Lower leg skin (tissue), 4 donors: ENCODE measurements at regions not wholly inside any gene's neighbourhood (a gene's known extent, or its start where the extent isn't known, plus 50 kb on each side); places are given as distances from the start of the nearest gene placed in this dataset.

Source experiments
- DNase-seq, 2 donors: peaks; one replicate each; pipeline ENCODE4 v3.0.0-alpha.2; 2019; ENCODE audit warnings: low spot score in 2 of 2
- H3K4me3 ChIP-seq: fragments of 200-600 bp; sonication (generic); 2 replicates; pipeline ENCODE4 v1.5.1; 2017; ENCODE audit warnings: mild to moderate bottlenecking, low read depth; ENCODE audit not compliant: poor library complexity, severe bottlenecking
- POLR2A ChIP-seq, 2 donors: fragments of 450-650 bp; IDR thresholded peaks; one replicate each; pipeline ENCODE4 v1.6.1; 2016 to 2017; ENCODE audit warnings: antibody characterized with exemption in 2 of 2, mild to moderate bottlenecking in 1 of 2, moderate library complexity in 1 of 2
- WGBS, 2 donors: methylation state at CpG; one replicate each; pipeline ENCODE4 v1.1.5; 2018; 5-methylcytosine and 5-hydroxymethylcytosine counted together
- intact Hi-C: fragments of 100-400 bp; cut with DNase I; formaldehyde crosslinking; loops from one replicate; pipeline ENCODE4 v1.15.0; 2023; ENCODE audit warnings: low total_unique reads
- TF ChIP-seq, protein P1 (sequence below), 3 donors: fragments of 450-650 bp; IDR thresholded peaks; one replicate each; pipeline ENCODE4 v1.5.1; 2016; ENCODE audit warnings: antibody characterized with exemption in 3 of 3, mild to moderate bottlenecking in 3 of 3, moderate library complexity in 2 of 3

DNA sequence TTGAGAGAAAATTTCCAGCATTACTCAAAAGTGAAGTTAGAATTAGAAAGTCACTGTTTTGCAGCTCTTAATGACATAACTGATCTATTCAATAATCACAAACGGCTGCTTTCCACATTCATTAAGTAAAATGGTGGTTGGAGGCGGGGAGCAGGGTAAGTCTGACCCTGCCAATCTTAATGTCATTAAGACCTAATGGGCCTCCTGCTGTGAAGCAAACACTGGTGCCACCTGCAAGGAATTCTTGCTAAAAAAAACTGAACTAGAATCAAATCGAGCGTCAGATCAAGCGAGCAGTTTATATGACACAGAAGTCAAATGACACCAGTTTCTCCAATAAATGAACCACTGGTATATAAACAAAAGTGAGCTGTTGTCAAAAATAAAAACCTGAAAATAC lies 351.5 kb downstream of the BRD1 start:
- WGBS, 2 donors: 76 to 82% methylated on average over 5 of the region's 5 CpGs
- DNase-seq: no peak
- TF ChIP-seq, protein P1, sequence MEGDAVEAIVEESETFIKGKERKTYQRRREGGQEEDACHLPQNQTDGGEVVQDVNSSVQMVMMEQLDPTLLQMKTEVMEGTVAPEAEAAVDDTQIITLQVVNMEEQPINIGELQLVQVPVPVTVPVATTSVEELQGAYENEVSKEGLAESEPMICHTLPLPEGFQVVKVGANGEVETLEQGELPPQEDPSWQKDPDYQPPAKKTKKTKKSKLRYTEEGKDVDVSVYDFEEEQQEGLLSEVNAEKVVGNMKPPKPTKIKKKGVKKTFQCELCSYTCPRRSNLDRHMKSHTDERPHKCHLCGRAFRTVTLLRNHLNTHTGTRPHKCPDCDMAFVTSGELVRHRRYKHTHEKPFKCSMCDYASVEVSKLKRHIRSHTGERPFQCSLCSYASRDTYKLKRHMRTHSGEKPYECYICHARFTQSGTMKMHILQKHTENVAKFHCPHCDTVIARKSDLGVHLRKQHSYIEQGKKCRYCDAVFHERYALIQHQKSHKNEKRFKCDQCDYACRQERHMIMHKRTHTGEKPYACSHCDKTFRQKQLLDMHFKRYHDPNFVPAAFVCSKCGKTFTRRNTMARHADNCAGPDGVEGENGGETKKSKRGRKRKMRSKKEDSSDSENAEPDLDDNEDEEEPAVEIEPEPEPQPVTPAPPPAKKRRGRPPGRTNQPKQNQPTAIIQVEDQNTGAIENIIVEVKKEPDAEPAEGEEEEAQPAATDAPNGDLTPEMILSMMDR (IDR thresholded peaks at IDR 0.05): no peak
- TF ChIP-seq POLR2A (IDR thresholded peaks at IDR 0.05): no peak
- no peak overlapping the region for H3K4me3 ChIP-seq
- intact Hi-C loops: no loop called here

GRCh38 chr22:49475253-49475652 lies 352.4 kb downstream of the BRD1 start:
- no peak for TF ChIP-seq POLR2A (IDR thresholded peaks at IDR 0.05)
- TF ChIP-seq, protein P1 (IDR thresholded peaks at IDR 0.05): no peak
- 64 to 76% methylated on average over 5 of the region's 5 CpGs for WGBS, 2 donors
- H3K4me3 ChIP-seq: no peak overlapping the region
- intact Hi-C loops: no loop called here
- no peak for DNase-seq

DNA sequence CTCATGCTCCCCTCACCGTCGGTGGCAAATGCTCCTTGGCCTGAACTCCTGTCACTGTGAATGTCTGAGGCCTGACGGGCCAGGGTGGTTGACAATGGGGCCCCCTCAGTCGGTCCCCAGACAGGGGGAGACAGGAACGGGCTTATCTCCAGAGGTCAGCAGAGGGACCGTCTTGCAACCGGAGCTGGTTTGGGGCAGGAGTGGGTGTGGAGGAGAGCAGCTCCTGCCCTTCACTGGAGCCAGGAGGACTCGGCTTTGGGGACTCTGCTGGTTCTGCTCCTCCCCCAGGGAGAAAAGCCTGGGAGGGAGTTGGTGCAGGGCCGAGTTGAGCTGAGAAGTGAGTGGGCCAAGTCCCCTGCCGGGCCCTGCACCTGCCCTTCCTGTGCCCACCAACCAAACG lies 354.4 kb downstream of the BRD1 start:
- no peak overlapping the region for H3K4me3 ChIP-seq
- 61 to 84% methylated on average over 11 of the region's 11 CpGs for WGBS, 2 donors
- TF ChIP-seq, protein P1 (IDR thresholded peaks at IDR 0.05): no peak
- TF ChIP-seq POLR2A (IDR thresholded peaks at IDR 0.05): no peak
- intact Hi-C loops: no loop called here
- DNase-seq: no peak

- no peak for DNase-seq
- no peak for TF ChIP-seq POLR2A (IDR thresholded peaks at IDR 0.05)
- TF ChIP-seq, protein P1 (IDR thresholded peaks at IDR 0.05): no peak
- WGBS, 2 donors: 61 to 69% methylated on average over 15 of the region's 15 CpGs
- H3K4me3 ChIP-seq: no peak overlapping the region
- intact Hi-C loops: no loop called here
These were observed 356.8 kb downstream of the BRD1 start for GRCh38 chr22:49470741-49471503.

GRCh38 chr22:49469896-49470740 lies 357.6 kb downstream of the BRD1 start:
- intact Hi-C loops: no loop called here
- WGBS, 2 donors: 70 to 71% methylated on average over 33 of the region's 33 CpGs
- DNase-seq: no peak
- no peak overlapping the region for H3K4me3 ChIP-seq
- TF ChIP-seq POLR2A (IDR thresholded peaks at IDR 0.05): no peak
- TF ChIP-seq, protein P1 (IDR thresholded peaks at IDR 0.05): no peak
